Neural progenitor cell (in vitro differentiated cells): ENCODE measurements at regions not wholly inside any gene's neighbourhood (a gene's known extent, or its start where the extent isn't known, plus 50 kb on each side); places are given as distances from the start of the nearest gene placed in this dataset.

Source experiments
- CTCF ChIP-seq: fragments of 200-600 bp; sonication (generic); IDR thresholded peaks from 2 replicates; pipeline ENCODE4 v1.5.1; 2017; ENCODE audit warnings: antibody characterized with exemption, mild to moderate bottlenecking
- EZH2 ChIP-seq: fragments of 200-600 bp; sonication (generic); IDR thresholded peaks from 2 replicates; pipeline ENCODE4 v1.6.1; 2017; ENCODE audit warnings: antibody characterized with exemption, mild to moderate bottlenecking, moderate library complexity

DNA sequence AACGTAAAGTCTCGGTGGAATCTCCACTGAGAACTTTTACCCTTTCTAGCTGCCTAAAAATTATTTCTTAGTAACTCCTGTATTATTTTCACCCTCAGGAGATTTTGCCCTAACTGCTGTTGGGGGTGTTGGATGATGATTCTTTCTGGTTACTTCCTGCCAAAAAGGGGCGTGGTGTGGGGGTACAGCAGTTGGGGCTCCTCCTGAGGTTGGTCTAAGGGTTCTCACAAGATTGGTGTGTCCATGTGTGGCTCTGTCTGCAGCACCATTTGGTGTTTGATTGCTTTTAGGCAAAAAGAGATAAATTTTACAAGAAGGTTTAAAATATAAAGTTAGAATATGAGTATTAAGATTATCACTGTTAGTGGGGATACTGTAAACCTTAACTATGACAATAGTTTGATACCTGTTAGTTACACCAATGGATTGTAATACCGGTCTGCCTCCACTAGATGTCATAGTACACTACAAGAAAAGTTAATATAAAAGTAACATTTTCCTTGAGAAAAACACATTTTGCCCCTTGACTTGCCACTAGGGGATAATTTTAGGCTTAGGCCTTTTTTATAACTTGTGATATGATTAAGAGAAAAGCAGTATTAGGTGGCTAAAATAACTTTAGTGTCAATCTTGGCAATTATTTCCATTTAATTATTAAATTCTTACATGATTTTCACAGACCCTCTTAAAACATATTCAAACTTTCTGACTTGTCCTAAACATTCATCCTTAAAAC lies 928.7 kb downstream of the IPMK start:
- TF ChIP-seq CTCF = peak; percentile 76
- no peak for TF ChIP-seq EZH2
